ENCODE measurements at regions not wholly inside any gene's neighbourhood (a gene's known extent, or its start where the extent isn't known, plus 50 kb on each side); places are given as distances from the start of the nearest gene placed in this dataset.

DNA sequence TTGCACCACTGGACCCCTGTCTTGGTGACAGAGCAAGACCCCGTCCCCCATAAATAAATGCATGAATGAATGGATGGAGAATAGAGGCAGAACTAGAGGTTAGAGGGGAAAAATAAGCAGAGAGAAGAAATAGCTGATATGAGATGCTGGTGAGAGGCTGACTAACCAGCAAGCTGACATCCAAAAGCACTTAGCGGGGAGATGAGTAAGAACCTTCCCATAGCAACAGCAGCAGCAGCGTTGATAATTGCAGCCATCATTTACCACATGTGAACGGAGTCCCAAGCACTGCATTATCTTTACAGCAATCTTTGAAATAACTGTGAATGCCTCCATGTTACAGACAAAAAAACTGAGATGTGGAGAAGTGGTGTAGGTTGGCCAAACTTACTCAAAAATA, 777.3 kb upstream of the EEF2KMT start:
- Mint-ChIP-seq H3K27ac (ENCODE audit: low read depth) (no peak overlapping the region), H3K36me3 (ENCODE audit: insufficient read depth) (no peaks in the 10 kb centered on the region), H3K27me3 (no peaks in the 10 kb centered on the region), H3K9me3 (peaks cover 23% of the 10 kb centered on the region), H3K4me3 (no peak overlapping the region), H3K4me1 (no peaks in the 10 kb centered on the region)
- ATAC-seq (replicated peaks; ENCODE audit: extremely low read depth, poor library complexity, severe bottlenecking): no peak
- DNase-seq (ENCODE audit: low spot score in 2 of 2): no peak

GRCh38 chr16:5873221-5873620, 775.6 kb upstream of the EEF2KMT start:
- no peak for DNase-seq (ENCODE audit: low spot score in 2 of 2)
- peaks cover 23% of the 10 kb centered on the region for H3K9me3 Mint-ChIP-seq
- H3K27ac Mint-ChIP-seq (ENCODE audit: low read depth): no peak overlapping the region
- H3K27me3 Mint-ChIP-seq: no peaks in the 10 kb centered on the region
- H3K36me3 Mint-ChIP-seq (ENCODE audit: insufficient read depth): no peaks in the 10 kb centered on the region
- no peak overlapping the region for H3K4me3 Mint-ChIP-seq
- no peaks in the 10 kb centered on the region for H3K4me1 Mint-ChIP-seq
- no peak for ATAC-seq (replicated peaks; ENCODE audit: extremely low read depth, poor library complexity, severe bottlenecking)

- Mint-ChIP-seq H3K27ac (ENCODE audit: low read depth) (no peak overlapping the region), H3K27me3 (no peaks in the 10 kb centered on the region), H3K9me3 (peaks cover 22% of the 10 kb centered on the region), H3K4me3 (no peak overlapping the region), H3K36me3 (ENCODE audit: insufficient read depth) (peaks cover under 1% of the 10 kb centered on the region), H3K4me1 (no peaks in the 10 kb centered on the region)
- DNase-seq (ENCODE audit: low spot score in 2 of 2): no peak
- ATAC-seq (replicated peaks; ENCODE audit: extremely low read depth, poor library complexity, severe bottlenecking): no peak
Observed at GRCh38 chr16:5870886-5871691, 773.5 kb upstream of the EEF2KMT start.

DNA sequence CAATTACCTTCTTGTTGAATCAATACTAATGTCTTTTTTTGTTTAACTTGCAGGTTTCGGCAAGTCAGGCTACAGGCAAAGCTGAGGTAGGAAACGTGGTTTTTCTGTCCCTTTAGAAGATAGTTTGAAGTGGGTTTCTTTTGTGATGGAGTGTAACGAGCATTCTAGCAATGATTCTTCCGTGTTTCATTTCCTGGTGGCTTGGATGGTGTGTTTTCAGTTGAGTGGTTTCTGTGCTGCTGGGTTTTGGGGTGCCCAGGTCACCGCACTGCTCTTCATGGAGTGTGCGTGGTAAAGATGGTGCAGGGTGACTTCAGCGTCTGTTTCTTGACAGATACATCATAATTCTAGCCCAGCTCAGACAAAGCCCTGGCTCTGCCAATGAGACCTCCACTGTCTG, 769.7 kb upstream of the EEF2KMT start:
- H3K4me3 Mint-ChIP-seq: no peak overlapping the region
- peaks cover 1% of the 10 kb centered on the region for H3K36me3 Mint-ChIP-seq (ENCODE audit: insufficient read depth)
- H3K27me3 Mint-ChIP-seq: no peaks in the 10 kb centered on the region
- DNase-seq (ENCODE audit: low spot score in 2 of 2): no peak
- peaks cover 7% of the 10 kb centered on the region for H3K9me3 Mint-ChIP-seq
- H3K27ac Mint-ChIP-seq (ENCODE audit: low read depth): no peak overlapping the region
- ATAC-seq (replicated peaks; ENCODE audit: extremely low read depth, poor library complexity, severe bottlenecking): no peak
- H3K4me1 Mint-ChIP-seq: no peaks in the 10 kb centered on the region

- Mint-ChIP-seq H3K36me3 (ENCODE audit: insufficient read depth) (peaks cover 1% of the 10 kb centered on the region), H3K4me1 (no peaks in the 10 kb centered on the region), H3K9me3 (peaks cover 16% of the 10 kb centered on the region), H3K4me3 (no peak overlapping the region), H3K27me3 (no peaks in the 10 kb centered on the region), H3K27ac (ENCODE audit: low read depth) (no peak overlapping the region)
- ATAC-seq (replicated peaks; ENCODE audit: extremely low read depth, poor library complexity, severe bottlenecking) (no peak), DNase-seq (ENCODE audit: low spot score in 2 of 2) (no peak)
Observed at GRCh38 chr16:5865236-5865635, 767.6 kb upstream of the EEF2KMT start.

GRCh38 chr16:5863071-5863606, 765.5 kb upstream of the EEF2KMT start:
- Mint-ChIP-seq H3K4me3 (no peak overlapping the region), H3K27me3 (no peaks in the 10 kb centered on the region), H3K4me1 (no peaks in the 10 kb centered on the region), H3K9me3 (peaks cover 16% of the 10 kb centered on the region), H3K36me3 (ENCODE audit: insufficient read depth) (peaks cover 1% of the 10 kb centered on the region), H3K27ac (ENCODE audit: low read depth) (no peak overlapping the region)
- DNase-seq (ENCODE audit: low spot score in 2 of 2): no peak
- ATAC-seq (replicated peaks; ENCODE audit: extremely low read depth, poor library complexity, severe bottlenecking): no peak

- no peak overlapping the region for H3K27ac Mint-ChIP-seq (ENCODE audit: low read depth)
- H3K27me3 Mint-ChIP-seq: no peaks in the 10 kb centered on the region
- ATAC-seq (replicated peaks; ENCODE audit: extremely low read depth, poor library complexity, severe bottlenecking): no peak
- peaks cover 13% of the 10 kb centered on the region for H3K9me3 Mint-ChIP-seq
- H3K36me3 Mint-ChIP-seq (ENCODE audit: insufficient read depth): peaks cover 1% of the 10 kb centered on the region
- no peak for DNase-seq (ENCODE audit: low spot score in 2 of 2)
- no peak overlapping the region for H3K4me3 Mint-ChIP-seq
- no peaks in the 10 kb centered on the region for H3K4me1 Mint-ChIP-seq
Observed at GRCh38 chr16:5862103-5862840, 764.7 kb upstream of the EEF2KMT start.

DNA sequence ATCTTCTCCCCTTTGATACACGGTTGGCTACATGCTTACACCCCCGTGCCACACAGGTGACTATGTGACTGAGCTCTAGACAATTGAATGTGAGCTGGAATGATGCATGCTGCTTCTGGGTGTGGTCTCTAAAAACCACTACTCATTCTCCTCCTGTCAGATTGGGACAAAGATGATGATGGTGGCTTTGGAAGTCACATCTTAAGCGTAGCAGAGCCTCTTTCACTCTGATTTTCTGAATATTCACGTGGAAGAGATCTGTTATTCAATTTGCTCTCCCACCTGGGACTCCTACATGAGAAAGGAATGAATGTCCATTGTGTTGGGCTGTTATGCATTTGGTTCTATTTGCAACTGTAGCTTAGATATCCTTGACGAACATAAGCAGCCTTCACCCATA, 763.6 kb upstream of the EEF2KMT start:
- Mint-ChIP-seq H3K27ac (ENCODE audit: low read depth) (no peak overlapping the region), H3K9me3 (peaks cover 11% of the 10 kb centered on the region), H3K27me3 (no peaks in the 10 kb centered on the region), H3K4me1 (no peaks in the 10 kb centered on the region), H3K36me3 (ENCODE audit: insufficient read depth) (peaks cover 1% of the 10 kb centered on the region), H3K4me3 (no peak overlapping the region)
- ATAC-seq (replicated peaks; ENCODE audit: extremely low read depth, poor library complexity, severe bottlenecking) (no peak), DNase-seq (ENCODE audit: low spot score in 2 of 2) (no peak)

- Mint-ChIP-seq H3K27me3 (no peaks in the 10 kb centered on the region), H3K9me3 (peaks cover 11% of the 10 kb centered on the region), H3K36me3 (ENCODE audit: insufficient read depth) (no peaks in the 10 kb centered on the region), H3K4me3 (no peak overlapping the region), H3K4me1 (no peaks in the 10 kb centered on the region), H3K27ac (ENCODE audit: low read depth) (no peak overlapping the region)
- DNase-seq (ENCODE audit: low spot score in 2 of 2) (no peak), ATAC-seq (replicated peaks; ENCODE audit: extremely low read depth, poor library complexity, severe bottlenecking) (no peak)
Observed at GRCh38 chr16:5858180-5858579, 760.6 kb upstream of the EEF2KMT start.

GRCh38 chr16:5854027-5854426, 756.4 kb upstream of the EEF2KMT start:
- no peak for ATAC-seq (replicated peaks; ENCODE audit: extremely low read depth, poor library complexity, severe bottlenecking)
- Mint-ChIP-seq H3K4me3 (no peak overlapping the region), H3K4me1 (no peaks in the 10 kb centered on the region), H3K36me3 (ENCODE audit: insufficient read depth) (no peaks in the 10 kb centered on the region), H3K9me3 (peaks cover 5% of the 10 kb centered on the region), H3K27ac (ENCODE audit: low read depth) (no peak overlapping the region), H3K27me3 (no peaks in the 10 kb centered on the region)
- no peak for DNase-seq (ENCODE audit: low spot score in 2 of 2)

GRCh38 chr16:5852151-5852550, 754.6 kb upstream of the EEF2KMT start:
- Mint-ChIP-seq H3K4me3 (no peak overlapping the region), H3K27ac (ENCODE audit: low read depth) (no peak overlapping the region), H3K4me1 (no peaks in the 10 kb centered on the region), H3K27me3 (no peaks in the 10 kb centered on the region), H3K9me3 (peaks cover 5% of the 10 kb centered on the region), H3K36me3 (ENCODE audit: insufficient read depth) (no peaks in the 10 kb centered on the region)
- DNase-seq (ENCODE audit: low spot score in 2 of 2) (no peak), ATAC-seq (replicated peaks; ENCODE audit: extremely low read depth, poor library complexity, severe bottlenecking) (no peak)

GRCh38 chr16:5851393-5851982, 753.9 kb upstream of the EEF2KMT start:
- ATAC-seq (replicated peaks; ENCODE audit: extremely low read depth, poor library complexity, severe bottlenecking): no peak
- no peaks in the 10 kb centered on the region for H3K36me3 Mint-ChIP-seq (ENCODE audit: insufficient read depth)

More at GRCh38 chr16:5851393-5851982, 753.9 kb upstream of the EEF2KMT start:
- no peak overlapping the region for H3K27ac Mint-ChIP-seq (ENCODE audit: low read depth)
- peaks cover 5% of the 10 kb centered on the region for H3K9me3 Mint-ChIP-seq
- no peak overlapping the region for H3K4me3 Mint-ChIP-seq
- H3K4me1 Mint-ChIP-seq: no peaks in the 10 kb centered on the region
- DNase-seq (ENCODE audit: low spot score in 2 of 2): no peak
- no peaks in the 10 kb centered on the region for H3K27me3 Mint-ChIP-seq

All from central memory CD8-positive, alpha-beta T cell (primary cell).